Hepatic stellate cell (primary cell): ENCODE measurements at regions not wholly inside any gene's neighbourhood (a gene's known extent, or its start where the extent isn't known, plus 50 kb on each side); places are given as distances from the start of the nearest gene placed in this dataset.
"Not testable (repeated sequence)": the region's sequence is repeated elsewhere in the genome, so short reads cannot be mapped to it uniquely, and the experiment has no call there.

Experiments used
- DNase-seq: peaks from one replicate; pipeline ENCODE4 v3.0.0; 2011; ENCODE audit warnings: low spot score

- DNase-seq, result no peak
Measured at GRCh38 chr4:75422998-75423397, 91.2 kb downstream of the RCHY1 start.

DNA sequence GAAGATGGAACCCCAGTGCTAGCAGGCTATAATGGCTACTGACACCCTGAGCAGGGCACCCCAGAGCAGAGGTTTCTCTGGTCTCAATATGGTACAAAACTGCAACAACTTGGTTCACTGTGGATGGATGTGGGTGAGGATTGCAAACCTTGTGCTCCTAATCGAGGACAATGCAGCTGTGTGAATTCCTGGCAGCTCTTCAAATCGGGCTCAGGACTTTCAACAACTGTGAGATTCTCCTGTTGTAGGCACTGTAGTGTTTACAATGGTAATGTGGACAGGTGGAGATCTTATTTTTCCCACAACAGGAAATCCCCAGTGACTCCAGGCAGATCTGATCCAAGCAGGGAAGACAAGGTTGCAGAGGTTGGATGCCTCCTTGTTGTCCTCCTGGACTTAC, 101.5 kb downstream of the RCHY1 start:
- DNase-seq, result no peak

GRCh38 chr4:75398501-75398900, 115.7 kb downstream of the RCHY1 start:
- no peak for DNase-seq

GRCh38 chr4:75391489-75392166, 122.6 kb downstream of the RCHY1 start:
- no peak for DNase-seq

GRCh38 chr4:75386426-75386825, 127.8 kb downstream of the RCHY1 start:
- not testable (repeated sequence) for DNase-seq

DNA sequence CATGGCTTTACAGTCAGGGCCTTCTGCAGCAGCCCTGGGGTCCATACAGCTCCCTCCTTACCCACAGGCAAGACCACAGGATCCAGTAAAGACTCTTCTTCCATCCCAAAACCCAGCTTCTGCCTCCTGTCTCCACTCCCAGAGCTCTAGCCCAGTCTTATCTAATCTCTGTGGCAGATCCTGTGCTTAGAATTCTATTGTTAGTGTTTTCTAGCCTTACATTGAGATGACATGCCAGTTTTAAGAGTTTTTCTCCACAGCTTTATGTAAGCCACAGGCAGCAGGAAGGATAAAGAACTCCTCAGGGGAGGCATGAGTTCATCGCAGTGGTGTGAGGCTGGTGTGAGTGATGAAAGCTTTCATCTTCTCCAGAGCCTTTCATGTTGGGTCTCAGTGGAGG, 129.1 kb downstream of the RCHY1 start:
- DNase-seq, result no peak

- DNase-seq, result no peak
Measured at GRCh38 chr4:75376543-75376942, 137.7 kb downstream of the RCHY1 start.

GRCh38 chr4:75371915-75372314, 142.3 kb downstream of the RCHY1 start:
- DNase-seq, result no peak

DNA sequence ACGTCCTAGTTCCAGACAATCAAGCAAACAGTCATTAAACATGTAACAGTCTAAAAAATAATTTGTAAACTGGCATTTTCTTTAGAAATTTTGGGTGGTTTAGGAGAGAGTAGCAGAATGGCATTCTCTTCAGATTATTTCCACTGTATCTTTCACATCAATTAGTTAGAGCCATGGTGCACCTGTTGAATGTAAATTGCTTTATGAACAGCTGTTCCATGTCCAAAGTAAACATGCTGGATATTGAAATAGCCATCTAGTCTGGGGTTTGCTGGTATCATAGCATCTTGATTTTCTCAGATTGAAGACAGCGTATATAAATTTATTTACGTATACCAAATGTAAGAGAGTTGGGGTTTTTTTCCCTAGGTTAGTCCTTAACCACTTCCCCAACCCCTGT, 143.6 kb downstream of the RCHY1 start:
- DNase-seq, result no peak

- peak; percentile 21 for DNase-seq
Measured at GRCh38 chr4:75345423-75345822, 168.8 kb downstream of the RCHY1 start.

- DNase-seq, result peak; percentile 28
Measured at GRCh38 chr4:75344915-75345314, 169.3 kb downstream of the RCHY1 start.

- no peak for DNase-seq
Measured at GRCh38 chr4:75343333-75343732, 170.9 kb downstream of the RCHY1 start.

DNA sequence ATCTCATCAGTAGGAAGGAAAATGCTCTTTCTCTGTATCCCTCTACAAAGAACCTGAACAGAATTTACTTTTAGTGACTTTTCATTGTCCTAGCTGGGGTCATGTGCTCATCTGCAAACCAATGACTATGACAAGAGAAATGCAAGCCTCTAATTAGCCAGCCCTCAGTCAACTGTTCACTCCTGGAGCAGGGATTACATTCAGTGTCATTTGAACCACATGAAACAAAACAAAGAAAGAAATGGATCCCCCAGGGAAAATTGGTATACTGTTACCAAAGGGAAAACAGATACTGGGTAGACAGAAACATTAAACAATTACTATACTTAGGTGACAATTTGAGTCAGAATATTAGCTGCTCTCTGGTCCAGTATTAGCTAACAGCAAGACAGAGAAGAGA, 173.6 kb downstream of the RCHY1 start:
- no peak for DNase-seq

DNA sequence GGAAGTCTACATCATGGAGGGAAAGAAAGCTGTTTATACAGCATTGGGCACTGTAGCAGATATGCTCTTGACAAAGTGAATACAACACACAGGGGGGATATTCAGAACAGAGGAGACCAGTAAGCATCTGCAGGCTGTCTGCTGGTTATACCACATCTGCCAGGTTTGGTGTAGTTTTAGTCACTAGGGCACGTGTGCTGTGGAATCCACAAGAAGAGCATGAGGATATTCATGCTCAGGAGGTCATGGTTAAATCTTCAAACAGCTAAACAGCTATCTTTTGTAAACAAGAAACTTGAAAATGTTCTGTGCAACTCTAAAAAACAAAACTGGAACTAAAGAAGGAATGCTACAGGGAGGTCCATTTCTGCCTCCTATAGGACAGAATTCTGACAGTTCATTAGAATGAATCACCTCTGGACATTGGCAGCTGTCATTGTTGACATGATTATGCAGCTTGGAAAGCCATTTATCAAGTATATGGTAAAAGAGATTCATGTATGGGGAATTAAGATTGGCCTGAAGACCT, 175.8 kb downstream of the RCHY1 start:
- DNase-seq, result no peak

GRCh38 chr4:75327804-75328512, 186.2 kb downstream of the RCHY1 start:
- peak; percentile 21 for DNase-seq

- DNase-seq, result no peak
Measured at GRCh38 chr4:75325318-75325979, 188.8 kb downstream of the RCHY1 start.

- no peak for DNase-seq
Measured at GRCh38 chr4:75321484-75321883, 192.7 kb downstream of the RCHY1 start.

- DNase-seq, result not testable (repeated sequence)
Measured at GRCh38 chr4:75317641-75318040, 196.6 kb downstream of the RCHY1 start.

- DNase-seq, result no peak
Measured at GRCh38 chr4:75308049-75308448, 206.2 kb downstream of the RCHY1 start.

- no peak for DNase-seq
Measured at GRCh38 chr4:75306506-75306905, 207.7 kb downstream of the RCHY1 start.

GRCh38 chr4:75302648-75303047, 211.6 kb downstream of the RCHY1 start:
- DNase-seq, result no peak

DNA sequence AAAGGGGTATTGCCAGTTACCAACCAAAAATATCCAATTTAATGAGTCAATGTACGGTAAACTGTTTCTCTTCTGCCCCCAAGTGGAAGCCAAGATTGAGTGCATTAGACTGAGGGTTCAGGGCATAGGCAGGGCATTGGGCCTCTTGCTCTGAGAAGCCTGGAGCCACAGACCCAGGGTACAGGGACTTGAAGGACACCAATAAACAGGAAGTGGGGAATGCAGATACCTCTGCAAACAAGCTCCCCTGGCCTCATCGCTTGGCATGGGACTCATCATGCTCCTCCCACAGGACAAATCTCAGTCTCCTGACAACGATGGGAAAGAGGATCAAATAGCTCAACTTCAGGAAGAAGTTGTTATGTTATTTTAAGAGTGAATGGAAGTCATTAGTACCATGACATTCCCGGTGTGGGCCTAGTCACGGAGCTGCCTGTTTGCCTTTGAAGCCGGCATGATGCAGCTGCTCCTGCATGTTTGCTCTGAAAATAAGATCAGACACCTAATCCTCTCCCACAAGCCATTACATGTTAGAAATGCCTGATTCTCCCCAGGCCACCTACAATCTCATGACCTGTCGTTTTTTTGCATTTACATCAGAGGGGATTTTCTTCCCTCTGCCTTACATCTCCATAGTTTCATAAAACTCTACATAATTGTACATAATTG, 224.2 kb downstream of the RCHY1 start:
- DNase-seq, result peak; percentile 9
